ENCODE measurements at regions not wholly inside any gene's neighbourhood (a gene's known extent, or its start where the extent isn't known, plus 50 kb on each side); places are given as distances from the start of the nearest gene placed in this dataset.

GRCh38 chr6:119566546-119567260, 217.1 kb upstream of the MAN1A1 start:
- Mint-ChIP-seq H3K27ac (no peak overlapping the region), H3K4me1 (ENCODE audit: low read depth) (no peaks in the 10 kb centered on the region)

GRCh38 chr6:119565893-119566292, 216.3 kb upstream of the MAN1A1 start:
- Mint-ChIP-seq H3K36me3 (ENCODE audit: low read depth) (no peaks in the 10 kb centered on the region), H3K27me3 (ENCODE audit: insufficient read depth) (no peaks in the 10 kb centered on the region; the same call in 1 of the 2 replicates), H3K9me3 (peaks cover 14% of the 10 kb centered on the region; the same call in 1 of the 2 replicates), H3K4me3 (no peak overlapping the region), H3K27ac (no peak overlapping the region), H3K4me1 (ENCODE audit: low read depth) (no peaks in the 10 kb centered on the region)
- TF ChIP-seq CTCF (IDR thresholded peaks at IDR 0.05), result no peak
- DNase-seq, result no peak

More at GRCh38 chr6:119566546-119567260, 217.1 kb upstream of the MAN1A1 start:
- Mint-ChIP-seq H3K4me3 (no peak overlapping the region), H3K36me3 (ENCODE audit: low read depth) (no peaks in the 10 kb centered on the region), H3K27me3 (ENCODE audit: insufficient read depth) (no peaks in the 10 kb centered on the region; the same call in 1 of the 2 replicates), H3K9me3 (peaks cover 14% of the 10 kb centered on the region; the same call in 1 of the 2 replicates)
- TF ChIP-seq CTCF (IDR thresholded peaks at IDR 0.05), result no peak
- no peak for DNase-seq

GRCh38 chr6:119562168-119562567, 212.6 kb upstream of the MAN1A1 start:
- DNase-seq, result no peak
- peaks cover 8% of the 10 kb centered on the region; the same call in 1 of the 2 replicates for H3K9me3 Mint-ChIP-seq
- no peak overlapping the region for H3K27ac Mint-ChIP-seq
- H3K4me1 Mint-ChIP-seq (ENCODE audit: low read depth), result no peaks in the 10 kb centered on the region
- no peaks in the 10 kb centered on the region; the same call in 1 of the 2 replicates for H3K27me3 Mint-ChIP-seq (ENCODE audit: insufficient read depth)
- TF ChIP-seq CTCF (IDR thresholded peaks at IDR 0.05), result no peak
- H3K4me3 Mint-ChIP-seq, result no peak overlapping the region
- H3K36me3 Mint-ChIP-seq (ENCODE audit: low read depth), result no peaks in the 10 kb centered on the region

- no peak for TF ChIP-seq CTCF (IDR thresholded peaks at IDR 0.05)
- Mint-ChIP-seq H3K4me1 (ENCODE audit: low read depth) (no peaks in the 10 kb centered on the region), H3K27ac (no peak overlapping the region), H3K9me3 (peaks cover 11% of the 10 kb centered on the region), H3K36me3 (ENCODE audit: low read depth) (no peaks in the 10 kb centered on the region), H3K4me3 (no peak overlapping the region), H3K27me3 (ENCODE audit: insufficient read depth) (no peaks in the 10 kb centered on the region; the same call in 1 of the 2 replicates)
- no peak for DNase-seq
These were observed 210.0 kb upstream of the MAN1A1 start for GRCh38 chr6:119559586-119559985.

GRCh38 chr6:119557239-119557638, 207.7 kb upstream of the MAN1A1 start:
- Mint-ChIP-seq H3K36me3 (ENCODE audit: low read depth) (no peaks in the 10 kb centered on the region), H3K27me3 (ENCODE audit: insufficient read depth) (no peaks in the 10 kb centered on the region; the same call in 1 of the 2 replicates), H3K27ac (no peak overlapping the region), H3K9me3 (peaks cover 8% of the 10 kb centered on the region), H3K4me3 (no peak overlapping the region), H3K4me1 (ENCODE audit: low read depth) (peaks cover 3% of the 10 kb centered on the region; the same call in 1 of the 2 replicates)
- no peak for DNase-seq
- TF ChIP-seq CTCF (IDR thresholded peaks at IDR 0.05), result no peak

Measured in HFFc6 (cell line).